ENCODE measurements at regions not wholly inside any gene's neighbourhood (a gene's known extent, or its start where the extent isn't known, plus 50 kb on each side); places are given as distances from the start of the nearest gene placed in this dataset.
"Not testable (repeated sequence)": the region's sequence is repeated elsewhere in the genome, so short reads cannot be mapped to it uniquely, and the experiment has no call there.

- DNase-seq, result no peak
Measured at GRCh38 chr17:37859451-37859850, 64.8 kb upstream of the TBC1D3K start.

GRCh38 chr17:37858391-37858790 is 65.8 kb upstream of the TBC1D3K start:
- DNase-seq, result not testable (repeated sequence)

- no peak for DNase-seq
Measured at GRCh38 chr17:37856245-37856644, 68.0 kb upstream of the TBC1D3K start.

GRCh38 chr17:37849617-37849972 is 74.6 kb upstream of the TBC1D3K start:
- DNase-seq, result no peak

- no peak for DNase-seq
Measured at GRCh38 chr17:37848690-37849616, 75.3 kb upstream of the TBC1D3K start.

- no peak for DNase-seq
Measured at GRCh38 chr17:37847811-37848331, 76.3 kb upstream of the TBC1D3K start.

GRCh38 chr17:37847102-37847501 is 77.1 kb upstream of the TBC1D3K start:
- DNase-seq, result no peak

GRCh38 chr17:37844977-37845293 is 79.3 kb upstream of the TBC1D3K start:
- no peak for DNase-seq

GRCh38 chr17:37844158-37844976 is 79.8 kb upstream of the TBC1D3K start:
- DNase-seq, result peak; percentile 51

GRCh38 chr17:37842401-37842800 is 81.8 kb upstream of the TBC1D3K start:
- DNase-seq, result no peak

GRCh38 chr17:37841232-37841631 is 83.0 kb upstream of the TBC1D3K start:
- no peak for DNase-seq

- DNase-seq, result no peak
Measured at GRCh38 chr17:37840576-37840975, 83.6 kb upstream of the TBC1D3K start.

GRCh38 chr17:37839196-37839978 is 84.8 kb upstream of the TBC1D3K start:
- no peak for DNase-seq

- DNase-seq, result no peak
Measured at GRCh38 chr17:37838276-37838675, 85.9 kb upstream of the TBC1D3K start.

GRCh38 chr17:37836593-37836992 is 87.6 kb upstream of the TBC1D3K start:
- no peak for DNase-seq

- DNase-seq, result no peak
Measured at GRCh38 chr17:37834168-37834567, 89.3 kb upstream of the HNF1B start.

GRCh38 chr17:37833237-37833859 is 88.5 kb upstream of the HNF1B start:
- no peak for DNase-seq

- no peak for DNase-seq
Measured at GRCh38 chr17:37831986-37832385, 87.1 kb upstream of the HNF1B start.

GRCh38 chr17:37831492-37831891 is 86.6 kb upstream of the HNF1B start:
- DNase-seq, result no peak

- DNase-seq, result no peak
Measured at GRCh38 chr17:37830151-37830993, 85.5 kb upstream of the HNF1B start.

GRCh38 chr17:37829592-37830123 is 84.8 kb upstream of the HNF1B start:
- no peak for DNase-seq

Data from activated naive CD4-positive, alpha-beta T cell treated with Interleukin-2 at 50 U/mL for 16 hours (primary cell).